Transverse colon (tissue), 4 donors: ENCODE measurements at regions not wholly inside any gene's neighbourhood (a gene's known extent, or its start where the extent isn't known, plus 50 kb on each side); places are given as distances from the start of the nearest gene placed in this dataset.

Source experiments
- DNase-seq: peaks from one replicate; pipeline ENCODE4 v3.0.0-alpha.2; 2019
- H3K27ac ChIP-seq, 4 donors: fragments of 200-600 bp; sonication (generic); 2 replicates each; pipeline ENCODE4 v1.5.1; 2016 to 2018; ENCODE audit warnings: inconsistent platforms in 4 of 4
- H3K27me3 ChIP-seq: fragments of 200-600 bp; sonication (generic); 2 replicates; pipeline ENCODE4 v1.5.1; 2017; ENCODE audit warnings: inconsistent platforms
- H3K36me3 ChIP-seq, 4 donors: fragments of 200-600 bp; sonication (generic); 2 replicates each; pipeline ENCODE4 v1.5.1; 2017 to 2019; ENCODE audit warnings: inconsistent platforms in 4 of 4
- H3K4me1 ChIP-seq, 4 donors: fragments of 200-600 bp; sonication (generic); 2 replicates each; pipeline ENCODE4 v1.5.1; 2017 to 2020; ENCODE audit warnings: inconsistent platforms in 4 of 4
- H3K4me3 ChIP-seq, 4 donors: fragments of 200-600 bp; sonication (generic); 1 replicate in 1 of 4; 2 replicates in 3 of 4; pipeline versions ENCODE4 v1.5.1 to v1.6.1; 2017 to 2019; ENCODE audit warnings: inconsistent platforms in 4 of 4
- H3K9me3 ChIP-seq, 2 donors: fragments of 200-600 bp; sonication (generic); 2 replicates each; pipeline ENCODE4 v1.5.1; 2017 to 2019; ENCODE audit warnings: inconsistent platforms in 2 of 2
- CTCF ChIP-seq, 5 experiments: fragments of 200-600 bp in 3 of 5; fragments of 450-650 bp in 2 of 5; sonication (generic) in 3 of 5; IDR thresholded peaks; 1 replicate in 2 of 5; 2 replicates in 3 of 5; pipeline ENCODE4 v1.5.1; 2016 to 2017; ENCODE audit warnings: antibody characterized with exemption in 5 of 5, inconsistent platforms in 3 of 5, mild to moderate bottlenecking in 2 of 5, moderate library complexity in 1 of 5
- EP300 ChIP-seq: sonication (generic); formaldehyde crosslinking; IDR thresholded peaks from one replicate; pipeline ENCODE4 v1.6.1; 2017; ENCODE audit warnings: antibody characterized with exemption, low read depth
- POLR2A ChIP-seq: fragments of 450-650 bp; IDR thresholded peaks from one replicate; pipeline ENCODE4 v1.6.1; 2016; ENCODE audit warnings: antibody characterized with exemption, mild to moderate bottlenecking, moderate library complexity
- POLR2AphosphoS5 ChIP-seq, 3 donors: sonication (generic); formaldehyde crosslinking; IDR thresholded peaks; one replicate each; pipeline ENCODE4 v1.6.1; 2016; ENCODE audit warnings: antibody characterized with exemption in 3 of 3
- WGBS, 2 donors: methylation state at CpG; one replicate each; pipeline ENCODE4 v1.1.5; 2018; ENCODE audit warnings: low coverage in 1 of 2; 5-methylcytosine and 5-hydroxymethylcytosine counted together
- in situ Hi-C, 4 donors: fragments of 200-750 bp; cut with MboI; loops; one replicate each; pipeline versions ENCODE4 v1.15.0 to v1.15.1; 2017; ENCODE audit warnings: low sequenced_read_pairs in 3 of 4, low pct_ligation_motif_present in 1 of 4, low pct_unique_long_range_greater_than_20kb in 1 of 4
- intact Hi-C: fragments of 100-400 bp; cut with DNase I; formaldehyde crosslinking; loops from one replicate; pipeline ENCODE4 v1.15.1; 2023; ENCODE audit warnings: low total_unique reads

GRCh38 chr13:66218583-66218982 is 1011.6 kb downstream of the PCDH9 start:
- Histone ChIP-seq H3K36me3 (no peaks in the 10 kb centered on the region), H3K9me3 (no peaks in the 10 kb centered on the region), H3K4me3 (no peak overlapping the region), H3K27ac (no peak overlapping the region), H3K4me1 (no peaks in the 10 kb centered on the region), H3K27me3 (no peaks in the 10 kb centered on the region)
- no peak for DNase-seq
- TF ChIP-seq EP300 (no peak), POLR2AphosphoS5 (IDR thresholded peaks at IDR 0.05) (no peak), POLR2A (no peak), CTCF (IDR thresholded peaks at IDR 0.05) (no peak)
- in situ Hi-C loops: no loop called here
- intact Hi-C loops: no loop called here

DNA sequence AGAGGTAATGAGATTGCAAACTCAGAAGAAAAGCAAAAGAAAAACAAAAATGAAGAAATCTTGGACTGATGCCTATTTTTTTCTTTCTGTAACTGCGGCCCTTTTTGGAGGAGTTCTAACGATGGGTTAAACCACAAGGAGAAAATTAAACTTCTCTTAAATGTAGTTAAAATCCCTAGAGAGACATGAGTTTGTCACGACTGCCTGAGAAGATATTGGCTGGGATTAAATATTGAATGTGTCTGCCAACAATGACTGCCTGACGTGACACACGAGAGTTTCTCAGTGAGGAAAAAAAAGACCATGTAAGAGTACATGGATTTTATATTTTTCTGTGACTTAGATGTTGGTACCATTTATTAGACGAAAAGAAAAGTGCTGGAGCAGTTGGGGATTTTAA is 1013.4 kb downstream of the PCDH9 start:
- H3K9me3 ChIP-seq: no peaks in the 10 kb centered on the region
- intact Hi-C loops: no loop called here
- H3K27ac ChIP-seq: no peak overlapping the region
- no peaks in the 10 kb centered on the region for H3K27me3 ChIP-seq
- no peaks in the 10 kb centered on the region for H3K4me1 ChIP-seq
- DNase-seq: no peak
- no peaks in the 10 kb centered on the region for H3K36me3 ChIP-seq
- H3K4me3 ChIP-seq: no peak overlapping the region
- no peak for TF ChIP-seq POLR2AphosphoS5 (IDR thresholded peaks at IDR 0.05)
- TF ChIP-seq EP300: no peak
- TF ChIP-seq CTCF (IDR thresholded peaks at IDR 0.05): no peak
- no peak for TF ChIP-seq POLR2A
- 44 to 53% methylated on average over 6 of the region's 6 CpGs for WGBS, 2 donors
- in situ Hi-C loops: no loop called here

DNA sequence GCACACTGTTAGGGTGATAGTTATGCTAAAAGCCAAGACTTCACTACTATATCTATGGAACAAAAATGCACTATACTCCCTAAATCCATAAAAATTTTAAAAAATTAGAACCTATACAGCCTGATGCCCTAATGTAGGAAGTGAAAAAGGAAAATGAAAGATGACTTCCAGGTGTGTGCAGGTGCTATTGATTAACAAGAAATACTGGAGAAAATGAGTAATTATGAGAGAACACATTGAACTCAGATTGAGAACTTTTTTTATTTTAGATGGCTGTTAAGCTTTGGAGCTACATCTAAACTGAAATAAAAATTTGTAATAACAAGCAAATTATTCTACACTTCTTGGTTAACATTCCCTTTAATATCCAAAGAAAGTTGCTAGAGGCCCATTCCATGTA is 1015.7 kb downstream of the PCDH9 start:
- H3K27me3 ChIP-seq: no peaks in the 10 kb centered on the region
- H3K36me3 ChIP-seq: no peaks in the 10 kb centered on the region
- H3K27ac ChIP-seq: no peak overlapping the region
- no peaks in the 10 kb centered on the region for H3K4me1 ChIP-seq
- in situ Hi-C loops: no loop called here
- intact Hi-C loops: no loop called here
- no peak for TF ChIP-seq CTCF (IDR thresholded peaks at IDR 0.05)
- no peak for TF ChIP-seq POLR2AphosphoS5 (IDR thresholded peaks at IDR 0.05)
- TF ChIP-seq POLR2A: no peak
- no peak for TF ChIP-seq EP300
- no peak for DNase-seq
- no peak overlapping the region for H3K4me3 ChIP-seq
- no peaks in the 10 kb centered on the region for H3K9me3 ChIP-seq

DNA sequence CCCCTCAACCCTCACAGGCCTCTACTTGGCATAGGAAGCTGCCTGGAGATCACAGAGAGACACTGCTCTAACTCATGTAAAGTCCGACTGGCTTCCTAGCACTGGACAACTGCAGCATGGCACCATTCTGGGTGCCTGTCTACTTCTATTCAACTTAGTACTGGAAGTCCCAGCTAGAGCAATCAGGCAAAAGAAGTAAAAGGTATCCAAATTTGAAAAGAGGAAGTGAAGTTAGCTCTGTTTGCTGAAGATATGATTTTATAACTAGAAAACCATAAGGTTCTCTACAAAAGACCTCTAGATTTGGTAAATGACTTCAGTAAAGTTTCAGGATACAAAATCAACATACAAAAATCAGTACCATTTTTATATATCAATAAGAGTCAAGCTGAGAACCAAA is 1017.6 kb downstream of the PCDH9 start:
- 80% methylated on average over 1 of the region's 1 CpG; no CpG with 5 or more reads in 1 of the 2 donors for WGBS, 2 donors
- TF ChIP-seq POLR2AphosphoS5 (IDR thresholded peaks at IDR 0.05) (no peak), EP300 (no peak), CTCF (IDR thresholded peaks at IDR 0.05) (no peak), POLR2A (no peak)

More for the DNA sequence above, 1017.6 kb downstream of the PCDH9 start:
- in situ Hi-C loops (no loop called here), intact Hi-C loops (no loop called here)
- no peaks in the 10 kb centered on the region for H3K36me3 ChIP-seq
- no peaks in the 10 kb centered on the region for H3K4me1 ChIP-seq
- H3K27ac ChIP-seq: no peak overlapping the region
- H3K4me3 ChIP-seq: no peak overlapping the region
- H3K9me3 ChIP-seq: no peaks in the 10 kb centered on the region
- no peak for DNase-seq
- no peaks in the 10 kb centered on the region for H3K27me3 ChIP-seq
